ENCODE measurements at regions not wholly inside any gene's neighbourhood (a gene's known extent, or its start where the extent isn't known, plus 50 kb on each side); places are given as distances from the start of the nearest gene placed in this dataset.

GRCh38 chr10:130567011-130567410, 430.8 kb downstream of the GLRX3 start:
- TF ChIP-seq CTCF (conservative IDR thresholded peaks at IDR 0.05; ENCODE audit: low read depth in 2 of 2) (no peak), ETS1 (IDR thresholded peaks at IDR 0.05) (no peak), CREB1 (CRISPR knock-in tag; IDR thresholded peaks at IDR 0.05; ENCODE audit: low read depth) (no peak), JUNB (IDR thresholded peaks at IDR 0.05; ENCODE audit: unreplicated experiment) (no peak), POLR2AphosphoS5 (IDR thresholded peaks at IDR 0.05; ENCODE audit: low read depth) (no peak), EZH2 (IDR thresholded peaks at IDR 0.05; ENCODE audit: low read depth, unreplicated experiment) (no peak), REST (IDR thresholded peaks at IDR 0.05; ENCODE audit: unreplicated experiment) (no peak), STAT1 (IDR thresholded peaks at IDR 0.05; ENCODE audit: unreplicated experiment) (no peak), EZH2phosphoT487 (IDR thresholded peaks at IDR 0.05; ENCODE audit: unreplicated experiment) (no peak), ZNF114 (CRISPR knock-in tag; IDR thresholded peaks at IDR 0.05) (no peak), NANOG (IDR thresholded peaks at IDR 0.05; ENCODE audit: borderline replicate concordance) (no peak), ZNF331 (CRISPR knock-in tag; IDR thresholded peaks at IDR 0.05; ENCODE audit: low read depth) (no peak)

Measured in GM23338 (cell line).